Panc1 (cell line): ENCODE measurements at regions not wholly inside any gene's neighbourhood (a gene's known extent, or its start where the extent isn't known, plus 50 kb on each side); places are given as distances from the start of the nearest gene placed in this dataset.

ENCODE experiments used
- ATAC-seq: fragments of 200-7000 bp; cut with Tn5 transposase; 2 replicates; pipeline ENCODE4 v1.9.1; 2020; ENCODE audit warnings: mild to moderate bottlenecking, moderate library complexity
- BruUV-seq: library from RNA; stranded (reverse); fragments of 400-500 nt; replicated peaks from 2 replicates; lab custom pipeline; 2021; lab: Mats Ljungman, UMichigan
- CTCF ChIA-PET: fragments of 300-600 bp; sonication (Branson Sonifier 250); formaldehyde crosslinking; loops from one replicate; lab custom pipeline; 2022; ENCODE audit warnings: antibody characterized with exemption; lab: Charles Lee
- POLR2A ChIA-PET: fragments of 300-600 bp; sonication (Branson Sonifier 250); formaldehyde crosslinking; loops from one replicate; lab custom pipeline; 2022; ENCODE audit warnings: antibody characterized with exemption; lab: Charles Lee
- DNase-seq: peaks from one replicate; pipeline ENCODE4 v3.0.0-alpha.2; 2010; ENCODE audit warnings: low read depth, low spot score
- H3K27ac ChIP-seq: 2 replicates; pipeline ENCODE4 v1.5.1; 2011; ENCODE audit warnings: mild to moderate bottlenecking, low read length, inconsistent platforms
- H3K27me3 ChIP-seq: fragments of 200-500 bp; sonication (Bioruptor generic); 2 replicates; pipeline ENCODE4 v1.6.0; 2014; ENCODE audit warnings: low read length, inconsistent platforms; ENCODE audit not compliant: control insufficient read depth, insufficient read depth
- H3K36me3 ChIP-seq: fragments of 200-500 bp; sonication (Bioruptor generic); 2 replicates; pipeline ENCODE4 v1.5.1; 2014; ENCODE audit warnings: inconsistent platforms, mild to moderate bottlenecking, low read length, moderate library complexity; ENCODE audit not compliant: control insufficient read depth, insufficient read depth
- H3K4me1 ChIP-seq: 2 replicates; pipeline ENCODE4 v1.5.1; 2011; ENCODE audit warnings: inconsistent platforms, mild to moderate bottlenecking, low read length, moderate library complexity; ENCODE audit not compliant: control insufficient read depth, insufficient read depth
- H3K4me3 ChIP-seq, 2 experiments: 2 replicates each; pipeline ENCODE4 v1.5.1; 2011 to 2012; ENCODE audit warnings: low read depth in 2 of 2, low read length in 2 of 2, mild to moderate bottlenecking in 2 of 2, inconsistent platforms in 1 of 2, moderate library complexity in 1 of 2
- H3K9me3 ChIP-seq: fragments of 200-500 bp; sonication (Bioruptor generic); 2 replicates; pipeline ENCODE4 v1.5.1; 2014; ENCODE audit warnings: low read depth, mild to moderate bottlenecking, inconsistent platforms, low read length, moderate library complexity; ENCODE audit not compliant: control insufficient read depth, insufficient read depth
- CTCF ChIP-seq: fragments of 450-650 bp; IDR thresholded peaks from 2 replicates; pipeline ENCODE4 v1.5.1; 2017; ENCODE audit warnings: mild to moderate bottlenecking
- POLR2AphosphoS5 ChIP-seq: IDR thresholded peaks from 2 replicates; pipeline ENCODE4 v1.6.1; 2012; ENCODE audit warnings: mild to moderate bottlenecking, low read depth, low read length, moderate library complexity
- REST ChIP-seq, 2 experiments: IDR thresholded peaks; 2 replicates each; pipeline ENCODE4 v1.6.1; 2011 to 2012; ENCODE audit warnings: low read depth in 2 of 2, control low read depth in 1 of 2, low read length in 1 of 2, mild to moderate bottlenecking in 1 of 2, moderate library complexity in 1 of 2; ENCODE audit not compliant: insufficient read depth in 1 of 2
- SIN3A ChIP-seq: IDR thresholded peaks from 2 replicates; pipeline ENCODE4 v1.6.1; 2012; ENCODE audit warnings: low read depth, mild to moderate bottlenecking, low read length, moderate library complexity, borderline replicate concordance; ENCODE audit not compliant: insufficient read depth
- TCF7L2 ChIP-seq: IDR thresholded peaks from 2 replicates; pipeline ENCODE4 v1.6.1; 2011; ENCODE audit warnings: mild to moderate bottlenecking, low read depth, low read length, inconsistent platforms
- in situ Hi-C: cut with HindIII; loops from 2 replicates; pipeline ENCODE4 v1.10.0; 2016; ENCODE audit warnings: low sequenced_read_pairs, low pct_unique_long_range_greater_than_20kb
- intact Hi-C: fragments of 100-400 bp; cut with micrococcal nuclease; formaldehyde crosslinking; loops from one replicate; pipeline ENCODE4 v1.10.0; 2022; ENCODE audit not compliant: unreplicated experiment

- Histone ChIP-seq H3K4me3 (no peak overlapping the region), H3K9me3 (no peaks in the 10 kb centered on the region), H3K4me1 (no peaks in the 10 kb centered on the region), H3K27ac (no peak overlapping the region), H3K36me3 (no peaks in the 10 kb centered on the region), H3K27me3 (no peaks in the 10 kb centered on the region)
- DNase-seq (no peak), ATAC-seq (no peak)
- ChIA-PET POLR2A (no interaction called here), CTCF (interaction anchor here (0.6 kb wide), 1 partner anchor 594 kb away, joined by 3 read pairs; no protein-coding TSS in a partner anchor)
- in situ Hi-C loops (no loop called here), intact Hi-C loops (no loop called here)
- TF ChIP-seq POLR2AphosphoS5 (no peak), TCF7L2 (no peak), REST (IDR thresholded peaks at IDR 0.05; ENCODE audit: insufficient read depth in 1 of 2, low read depth in 2 of 2, low read length in 1 of 2) (no peak)
- no TSS peak for BruUV-seq
Observed at GRCh38 chr5:135271533-135272310, 127.3 kb downstream of the MACROH2A1 start.

GRCh38 chr5:135269931-135270421 lies 129.1 kb downstream of the MACROH2A1 start:
- no peaks in the 10 kb centered on the region for H3K27me3 ChIP-seq
- BruUV-seq: no TSS peak
- in situ Hi-C loops (no loop called here), intact Hi-C loops (no loop called here)
- DNase-seq: no peak
- no peak for ATAC-seq
- POLR2A ChIA-PET: interaction anchor here (0.7 kb wide), 1 partner anchor 12 kb away, joined by 4 read pairs; no protein-coding TSS in a partner anchor
- H3K9me3 ChIP-seq: no peaks in the 10 kb centered on the region
- no peak overlapping the region for H3K27ac ChIP-seq
- CTCF ChIA-PET: no interaction called here
- H3K4me3 ChIP-seq: no peak overlapping the region
- TF ChIP-seq CTCF (no peak), TCF7L2 (no peak), POLR2AphosphoS5 (no peak), REST (IDR thresholded peaks at IDR 0.05; ENCODE audit: insufficient read depth in 1 of 2, low read depth in 2 of 2, low read length in 1 of 2) (no peak), SIN3A (no peak)
- H3K4me1 ChIP-seq: no peaks in the 10 kb centered on the region
- no peaks in the 10 kb centered on the region for H3K36me3 ChIP-seq
